ENCODE measurements at regions not wholly inside any gene's neighbourhood (a gene's known extent, or its start where the extent isn't known, plus 50 kb on each side); places are given as distances from the start of the nearest gene placed in this dataset.
A peak's percentile ranks its signal among the peaks of the same experiment; 100 is the strongest.
"Not testable (repeated sequence)": the region's sequence is repeated elsewhere in the genome, so short reads cannot be mapped to it uniquely, and the experiment has no call there.

- not testable (repeated sequence) for DNase-seq
These were observed 84.3 kb downstream of the IRS2 start for GRCh38 chr13:109702030-109702597.

- peak; percentile 96 for DNase-seq
These were observed 86.2 kb downstream of the IRS2 start for GRCh38 chr13:109700176-109700575.

DNA sequence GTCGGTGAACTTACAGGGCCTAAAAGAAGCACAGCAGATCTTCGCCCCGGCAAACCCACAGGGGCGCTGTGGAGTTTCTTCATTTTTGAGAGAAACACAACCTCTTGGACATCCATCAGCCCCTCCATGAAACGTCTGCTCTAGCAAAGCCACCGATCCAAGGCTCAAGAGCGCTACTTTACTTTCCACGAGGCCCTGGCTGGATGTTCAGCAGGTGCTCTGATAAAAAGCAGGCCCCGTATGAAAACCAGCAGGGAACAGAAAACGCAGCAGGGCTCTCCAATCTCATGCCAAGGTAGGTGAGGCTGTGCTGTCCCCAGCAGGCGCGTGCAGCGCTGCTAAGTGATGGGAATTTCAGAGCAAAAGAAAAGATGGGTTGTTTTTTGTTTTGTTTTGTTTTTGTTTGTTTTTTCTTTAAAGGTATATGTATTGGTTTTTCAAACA, 86.7 kb downstream of the IRS2 start:
- peak; percentile 27 for DNase-seq

GRCh38 chr13:109698779-109699178, 87.6 kb downstream of the IRS2 start:
- peak; percentile 57 for DNase-seq

DNA sequence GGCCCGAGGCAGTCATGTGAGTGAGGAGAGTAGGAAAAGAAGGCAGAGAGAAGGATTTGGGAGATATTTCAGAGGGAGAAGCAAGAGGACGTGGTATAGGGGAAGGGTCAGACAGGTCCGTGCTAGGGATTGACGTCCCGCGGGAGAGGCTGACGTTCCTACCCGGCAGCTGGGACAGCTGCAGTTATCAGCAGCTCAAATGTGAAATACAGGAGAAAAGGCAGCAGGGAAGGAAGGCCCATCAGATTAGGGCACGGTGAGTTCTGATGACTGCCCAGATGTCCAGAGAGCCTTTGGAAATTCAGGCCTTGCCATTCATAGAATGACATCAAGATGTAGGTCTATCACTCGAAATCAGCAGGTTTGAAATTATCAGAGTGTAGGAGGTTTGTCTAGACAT, 88.4 kb downstream of the IRS2 start:
- DNase-seq: no peak

GRCh38 chr13:109695402-109696190, 90.8 kb downstream of the IRS2 start:
- DNase-seq: no peak

GRCh38 chr13:109694972-109695371, 91.4 kb downstream of the IRS2 start:
- DNase-seq: peak; percentile 29

- no peak for DNase-seq
These were observed 93.2 kb downstream of the IRS2 start for GRCh38 chr13:109693213-109693612.

- no peak for DNase-seq
These were observed 94.7 kb downstream of the IRS2 start for GRCh38 chr13:109691689-109692088.

- DNase-seq: no peak
These were observed 98.6 kb downstream of the IRS2 start for GRCh38 chr13:109687559-109688448.

- no peak for DNase-seq
These were observed 101.2 kb downstream of the IRS2 start for GRCh38 chr13:109685203-109685602.

DNA sequence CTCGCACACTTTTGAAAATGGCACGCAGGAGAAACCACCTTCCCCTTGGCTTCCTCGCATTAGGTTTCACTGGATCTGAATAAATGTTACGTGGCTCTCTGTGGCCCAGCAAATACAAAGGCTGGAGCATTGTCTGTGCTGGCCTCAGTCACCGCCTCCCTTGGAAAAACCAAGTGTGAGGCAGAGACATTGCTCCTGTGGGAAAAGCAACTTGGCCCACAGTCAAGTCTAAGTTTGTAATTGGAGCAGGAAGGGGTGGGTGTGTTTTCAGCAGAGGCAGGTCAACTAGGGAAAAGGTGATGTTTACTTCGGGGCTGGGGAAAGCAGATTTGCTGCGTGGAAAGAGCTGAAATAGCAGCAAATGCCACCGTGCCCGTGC, 101.6 kb downstream of the IRS2 start:
- DNase-seq: no peak

GRCh38 chr13:109684084-109684823, 102.1 kb downstream of the IRS2 start:
- no peak for DNase-seq

DNA sequence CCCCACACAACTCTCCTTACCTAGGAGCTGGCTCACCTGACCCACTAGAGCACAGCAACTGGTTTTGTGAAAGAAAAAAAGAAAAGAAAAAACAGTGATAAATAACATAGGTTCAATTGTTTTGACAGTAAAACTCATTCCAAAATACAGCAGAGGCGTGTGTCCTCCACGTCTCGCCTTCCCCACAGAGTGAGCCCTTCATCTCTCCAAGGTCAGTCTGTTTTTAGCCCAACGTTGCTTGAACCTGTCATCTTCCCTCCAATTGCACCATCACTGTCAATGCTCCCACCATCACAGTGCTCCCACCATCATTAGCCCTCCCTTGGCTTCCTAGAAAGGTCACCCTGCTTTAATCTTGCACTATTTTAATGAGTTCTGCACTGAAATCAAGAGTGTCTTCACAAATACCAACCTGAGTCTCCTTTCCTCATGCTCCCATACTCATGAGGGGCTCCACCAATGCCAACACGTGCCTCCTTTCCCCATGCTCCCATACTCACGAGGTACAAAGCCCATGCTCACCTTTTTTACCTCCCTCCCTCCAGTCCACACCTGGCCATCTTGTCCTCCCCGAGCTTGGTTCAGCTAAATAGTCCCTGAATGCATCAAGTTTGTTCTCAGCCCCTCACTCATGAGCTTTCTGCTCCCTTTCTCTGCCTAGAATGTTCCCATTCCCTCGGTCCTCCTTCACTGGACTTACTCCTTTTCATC, 103.7 kb downstream of the IRS2 start:
- no peak for DNase-seq

DNA sequence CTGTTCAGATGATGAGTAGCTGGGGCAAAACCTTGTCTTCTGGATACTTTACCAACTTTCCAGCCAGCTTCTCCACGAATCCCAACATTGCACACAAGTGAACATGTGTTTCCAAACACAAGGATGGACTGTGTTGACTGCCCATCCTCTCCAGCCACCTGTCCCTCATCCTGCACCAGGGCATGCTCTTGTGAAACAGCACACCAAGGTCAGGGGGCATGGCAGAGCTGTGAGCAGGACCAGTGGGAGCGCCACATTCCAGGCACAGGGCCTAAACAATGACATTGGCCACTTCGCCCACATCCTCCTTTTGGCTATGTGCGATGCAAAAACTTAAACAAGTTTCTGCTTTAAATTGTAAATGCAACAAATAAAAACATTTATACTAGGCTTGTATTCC, 105.5 kb downstream of the IRS2 start:
- DNase-seq: no peak

- no peak for DNase-seq
These were observed 106.1 kb downstream of the IRS2 start for GRCh38 chr13:109680288-109680687.

GRCh38 chr13:109678459-109678858, 107.9 kb downstream of the IRS2 start:
- DNase-seq: no peak

GRCh38 chr13:109677206-109677605, 109.2 kb downstream of the IRS2 start:
- DNase-seq: no peak

DNA sequence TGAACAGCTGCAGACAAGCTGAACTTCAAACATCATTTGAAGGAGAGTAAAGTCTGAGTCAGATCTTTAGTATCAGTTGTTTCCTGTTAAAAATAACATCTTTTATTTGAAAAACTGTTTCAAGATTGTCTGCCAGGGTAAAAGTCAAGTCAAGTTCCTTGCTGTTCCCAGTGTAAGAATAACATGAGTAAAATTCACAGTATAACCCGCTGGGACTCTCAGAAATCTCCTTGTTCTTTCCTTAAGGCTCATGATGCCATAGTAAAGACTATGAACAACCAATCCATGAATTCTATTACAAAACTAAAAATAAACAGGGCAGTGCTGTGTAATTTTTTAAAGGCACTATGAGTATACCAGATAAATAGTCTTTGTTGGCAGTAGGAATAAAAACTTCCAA, 112.9 kb downstream of the IRS2 start:
- no peak for DNase-seq

- DNase-seq: no peak
These were observed 113.8 kb downstream of the IRS2 start for GRCh38 chr13:109672545-109672944.

DNA sequence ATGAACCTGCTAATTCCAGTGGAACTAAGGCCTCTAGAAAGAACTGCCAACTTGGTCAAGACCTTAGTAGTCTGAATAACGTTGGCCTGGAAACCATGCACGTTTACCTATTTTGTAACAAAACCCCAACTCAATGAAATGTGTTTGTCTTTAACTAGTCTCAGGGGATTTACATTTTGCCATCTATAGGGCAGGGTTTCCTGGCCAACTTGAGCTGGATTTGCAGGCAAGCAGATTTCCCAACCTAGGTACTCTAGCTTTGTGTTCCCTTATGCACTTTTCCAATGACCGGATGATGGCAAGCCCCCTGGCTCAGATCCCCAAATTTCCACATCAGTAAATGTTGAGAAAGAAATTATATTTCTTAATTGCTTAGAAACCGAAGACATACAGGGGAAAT, 114.5 kb downstream of the IRS2 start:
- DNase-seq: no peak

DNA sequence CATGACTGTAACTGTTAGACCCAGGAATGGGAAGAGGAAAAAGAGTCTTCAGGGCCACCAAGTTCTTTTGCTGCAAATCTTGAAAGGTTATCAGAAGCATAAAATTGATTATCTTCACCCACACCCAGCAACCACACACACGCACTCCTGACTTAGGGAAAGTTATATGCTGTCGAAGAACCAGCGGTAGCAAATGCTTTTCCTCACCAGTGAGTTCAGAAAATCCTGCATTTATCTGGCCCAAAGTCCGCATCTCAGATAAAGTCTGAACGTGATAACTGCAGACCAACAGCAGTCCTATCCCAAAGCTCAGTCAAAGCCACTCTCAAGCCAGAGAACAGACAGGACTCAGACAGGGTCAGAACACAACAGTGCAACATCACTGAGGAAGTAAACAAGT, 115.6 kb downstream of the IRS2 start:
- DNase-seq: no peak
